HG02970 (cell line): ENCODE measurements at regions not wholly inside any gene's neighbourhood (a gene's known extent, or its start where the extent isn't known, plus 50 kb on each side); places are given as distances from the start of the nearest gene placed in this dataset.
"Not testable (repeated sequence)": the region's sequence is repeated elsewhere in the genome, so short reads cannot be mapped to it uniquely, and the experiment has no call there.

Experiments used
- ATAC-seq: cut with Tn5 transposase; IDR thresholded peaks from one replicate; pipeline ENCODE4 v1.9.1; 2021; ENCODE audit warnings: mild to moderate bottlenecking, moderate library complexity, moderate number of reproducible peaks; ENCODE audit not compliant: unreplicated experiment, low FRiP score

- ATAC-seq: no peak
Observed at GRCh38 chr10:33965795-33966581, 631.5 kb upstream of the NRP1 start.

DNA sequence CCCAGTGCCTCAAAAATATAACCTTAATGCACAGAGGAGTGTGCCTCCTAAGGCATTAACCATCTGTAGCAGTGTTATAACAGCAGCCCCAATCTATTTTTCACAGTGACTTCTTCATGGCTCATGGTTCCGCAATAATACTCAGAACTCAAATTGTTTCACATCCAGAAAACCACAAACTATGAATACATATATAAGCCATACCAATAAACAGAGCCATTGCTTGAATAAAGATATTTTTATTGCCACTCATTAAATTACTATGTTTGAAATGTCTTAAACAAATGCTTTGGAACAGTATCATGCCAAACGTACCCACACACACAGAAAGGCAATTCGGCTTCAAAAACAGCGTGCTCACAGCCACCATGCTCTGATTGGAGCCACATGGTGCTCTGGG lies 629.3 kb upstream of the NRP1 start:
- no peak for ATAC-seq

DNA sequence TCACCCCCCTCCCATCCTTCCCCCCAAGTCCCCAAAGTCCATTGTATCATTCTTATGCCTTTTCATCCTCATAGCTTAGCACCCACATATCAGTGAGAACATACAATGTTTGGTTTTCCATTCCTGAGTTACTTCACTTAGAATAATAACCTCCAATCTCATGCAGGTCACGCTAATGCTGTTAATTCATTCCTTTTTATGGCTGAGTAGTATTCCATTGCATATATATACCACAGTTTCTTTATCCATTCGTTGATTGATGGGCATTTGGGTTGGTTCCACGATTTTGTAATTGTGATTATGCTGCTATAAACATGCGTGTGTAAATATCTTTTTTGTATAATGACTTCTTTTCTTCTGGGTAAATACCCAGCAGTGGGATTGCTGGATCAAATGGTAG lies 621.9 kb upstream of the NRP1 start:
- ATAC-seq: not testable (repeated sequence)

GRCh38 chr10:33955676-33956075 lies 621.2 kb upstream of the NRP1 start:
- no peak for ATAC-seq

DNA sequence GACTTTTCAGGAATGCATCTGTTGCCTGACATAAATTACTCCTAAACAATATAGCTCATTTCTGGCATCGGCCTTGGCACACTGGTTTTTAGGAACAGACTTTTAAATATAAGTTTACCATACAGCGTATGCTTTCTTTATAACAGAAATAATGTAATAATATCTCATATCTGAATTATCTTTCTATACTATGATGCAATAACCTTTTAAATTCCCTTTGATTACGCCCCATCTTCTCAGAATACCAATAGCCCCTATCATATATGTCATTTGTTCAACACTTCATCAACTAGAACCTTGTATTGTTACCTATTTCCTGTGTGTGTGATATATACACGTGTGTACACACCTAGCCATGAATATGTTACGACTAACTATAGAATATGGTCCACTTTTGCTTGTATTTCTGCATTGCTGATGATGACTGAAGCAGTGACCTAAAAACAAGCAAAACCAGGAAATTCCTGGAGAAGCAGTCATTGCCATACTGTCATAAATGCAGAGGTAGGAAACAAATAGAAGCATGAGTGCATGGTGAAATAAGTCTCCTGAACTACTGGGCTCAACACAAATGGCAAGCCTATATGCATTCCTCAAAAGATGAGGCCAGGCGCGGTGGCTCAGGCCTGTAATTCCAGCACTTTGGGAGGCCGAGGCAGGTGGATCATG lies 618.4 kb upstream of the NRP1 start:
- ATAC-seq: no peak

DNA sequence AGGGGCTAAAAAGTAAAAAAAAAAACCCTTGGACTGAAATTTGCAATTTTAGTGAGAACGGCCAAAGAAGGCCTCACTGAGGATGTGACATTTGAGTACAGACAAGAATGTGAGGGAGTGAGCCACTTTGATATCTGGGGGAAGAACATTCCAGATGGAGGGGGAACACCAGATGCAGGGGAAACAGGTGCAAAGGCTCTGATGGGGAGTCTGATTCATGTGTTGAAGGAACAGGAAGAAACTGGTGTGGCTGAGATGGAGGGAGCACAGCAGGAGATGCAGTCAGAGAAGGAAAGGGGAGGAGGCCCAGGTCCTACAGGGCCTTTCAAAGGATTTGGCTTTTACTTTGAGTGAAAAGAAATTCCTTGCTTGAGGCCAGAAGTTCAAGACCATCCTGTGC lies 615.7 kb upstream of the NRP1 start:
- no peak for ATAC-seq

DNA sequence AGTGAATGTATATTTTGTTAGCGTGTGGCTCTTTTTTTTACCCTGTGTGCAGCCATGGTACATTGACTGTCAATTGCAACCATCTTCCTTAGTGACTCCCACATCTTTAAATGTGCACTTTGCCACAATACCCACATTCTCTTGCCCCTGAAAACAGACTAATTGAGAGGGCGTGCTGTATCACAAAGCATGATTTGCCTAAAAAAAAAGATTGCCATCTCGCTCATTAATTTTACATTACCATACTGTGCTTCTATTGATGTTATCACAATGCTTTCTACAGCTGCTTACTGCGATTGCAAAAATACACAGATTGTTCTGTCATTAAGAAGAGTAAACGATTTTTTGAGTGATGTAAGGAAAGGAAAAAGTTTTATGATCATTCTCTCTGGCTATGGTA lies 613.1 kb upstream of the NRP1 start:
- no peak for ATAC-seq

DNA sequence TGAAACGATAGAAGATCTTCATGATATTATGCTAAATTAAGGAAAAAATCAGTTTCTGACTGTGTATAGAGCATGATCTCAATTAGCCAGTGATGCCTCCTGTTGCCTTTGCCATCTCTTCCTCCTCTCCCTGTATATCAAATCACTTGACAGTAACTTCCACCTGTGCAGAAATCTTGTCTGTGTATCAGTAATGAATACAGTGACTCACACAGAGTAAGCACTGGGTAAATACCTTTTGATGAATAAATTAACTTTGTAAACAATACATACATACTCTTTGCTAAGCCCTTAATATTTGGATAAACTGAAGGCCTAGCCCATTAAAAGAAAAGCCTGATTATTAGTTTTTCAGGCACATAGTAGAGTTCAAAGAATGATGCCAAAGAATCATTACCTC lies 610.6 kb upstream of the NRP1 start:
- no peak for ATAC-seq

DNA sequence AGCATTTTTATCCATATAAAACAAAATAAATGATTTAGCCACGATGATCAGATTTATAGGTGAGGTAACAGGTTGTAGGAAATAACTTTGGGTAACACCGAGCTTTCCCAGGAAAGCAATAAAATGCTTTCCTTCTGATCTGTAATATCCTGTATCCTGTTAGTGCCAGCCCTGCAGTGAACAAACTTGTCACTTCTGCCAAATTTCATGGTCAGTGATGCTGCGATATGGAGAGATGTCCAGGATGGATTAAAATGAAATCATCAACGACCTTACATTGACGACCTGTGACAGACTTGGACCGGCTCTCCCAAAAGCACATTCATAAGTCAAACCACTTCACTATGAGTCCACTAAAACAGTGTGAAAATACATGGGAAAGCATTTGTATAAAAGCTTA lies 608.0 kb upstream of the NRP1 start:
- no peak for ATAC-seq

GRCh38 chr10:33939892-33940291 lies 605.4 kb upstream of the NRP1 start:
- ATAC-seq: no peak

- no peak for ATAC-seq
Observed at GRCh38 chr10:33939410-33939809, 604.9 kb upstream of the NRP1 start.

DNA sequence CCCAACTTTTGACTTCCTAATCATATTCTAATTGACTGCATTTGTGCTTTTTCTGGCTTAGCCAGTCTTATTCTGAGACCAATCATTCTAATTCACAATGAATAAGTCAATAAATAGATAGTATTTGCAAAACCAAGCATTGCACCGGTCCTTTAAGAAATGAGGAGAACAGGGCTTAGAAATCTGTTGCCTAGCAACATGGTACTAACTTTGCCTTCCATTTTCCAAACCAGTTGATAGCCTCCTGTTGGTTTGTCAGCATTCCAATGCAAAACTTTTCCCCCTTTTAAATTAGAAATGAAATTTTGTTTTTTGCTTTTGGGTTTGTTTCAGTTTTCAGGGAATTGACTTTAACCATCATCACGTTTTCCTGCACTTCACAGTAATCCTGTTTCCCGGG lies 603.5 kb upstream of the NRP1 start:
- ATAC-seq: no peak

DNA sequence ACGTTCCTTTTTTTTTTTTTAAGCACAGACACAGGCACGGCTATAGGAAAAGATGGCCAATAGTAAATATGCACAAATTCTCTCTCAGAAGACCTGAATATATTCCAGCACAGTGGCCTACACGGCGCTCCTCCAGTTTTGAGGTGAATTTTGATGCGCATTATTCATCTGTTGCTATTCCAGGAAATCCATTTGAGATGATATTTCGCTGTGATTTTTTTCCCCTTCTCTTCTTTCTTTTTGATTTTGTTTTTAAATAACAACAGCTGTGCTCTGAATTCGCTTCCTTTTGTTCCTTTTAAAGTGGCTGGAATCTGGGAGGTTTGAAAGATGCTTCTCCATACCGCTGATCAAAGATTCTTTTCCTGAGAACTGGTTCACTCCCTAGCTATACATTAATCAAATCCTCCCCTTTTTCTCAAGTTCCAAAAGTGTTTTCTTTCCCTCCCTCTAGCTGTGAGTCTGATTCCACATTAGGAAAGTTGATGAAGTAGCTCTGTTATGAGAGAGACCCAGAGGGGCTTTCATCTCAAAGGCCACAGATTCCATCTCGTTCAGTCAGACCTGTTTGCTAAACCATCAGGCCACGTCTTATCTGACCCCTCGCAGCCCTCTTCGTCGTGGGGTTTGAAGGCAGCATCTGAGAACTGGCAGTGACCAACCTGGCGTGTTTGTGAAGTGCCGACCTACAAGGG lies 602.7 kb upstream of the NRP1 start:
- ATAC-seq: no peak

DNA sequence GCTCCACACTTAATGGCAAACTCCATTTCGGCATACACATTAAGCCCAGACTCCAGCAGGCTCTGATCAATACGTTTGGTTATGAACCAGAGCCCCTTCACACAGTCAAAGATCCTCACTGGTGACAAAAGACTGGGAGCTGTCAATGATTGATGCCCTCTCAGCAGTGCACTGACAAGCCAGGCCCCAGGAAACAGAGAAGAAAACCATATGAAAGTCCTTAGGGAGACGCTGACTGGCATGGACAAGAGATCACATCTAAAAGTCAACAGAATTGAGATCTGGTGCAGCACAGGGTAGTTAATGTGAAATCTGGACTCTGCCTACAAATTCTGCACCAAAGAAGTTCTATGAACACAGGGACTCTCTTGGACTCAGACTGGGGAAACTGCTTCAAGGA lies 600.9 kb upstream of the NRP1 start:
- ATAC-seq: no peak

DNA sequence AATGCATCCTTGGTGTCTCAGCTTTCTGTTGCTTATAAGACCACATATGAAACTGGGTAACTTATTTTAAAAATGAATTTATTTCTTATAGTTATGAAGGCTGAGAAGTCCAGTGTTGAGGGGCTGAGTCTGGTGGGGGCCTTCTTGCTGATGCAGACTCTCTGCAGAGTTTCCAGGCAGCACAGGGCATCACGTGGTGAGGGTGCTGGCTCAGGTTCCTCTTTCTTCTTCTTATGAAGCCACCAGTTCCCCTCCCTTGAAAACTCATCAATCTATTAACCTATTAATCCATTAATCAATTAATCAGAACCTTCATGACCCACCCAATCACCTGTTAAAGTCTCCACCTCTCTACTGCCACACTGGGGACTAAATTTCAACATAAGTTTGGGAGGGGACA lies 595.6 kb upstream of the NRP1 start:
- no peak for ATAC-seq

- no peak for ATAC-seq
Observed at GRCh38 chr10:33927347-33927746, 592.9 kb upstream of the NRP1 start.

- ATAC-seq: no peak
Observed at GRCh38 chr10:33921970-33922605, 587.6 kb upstream of the NRP1 start.

- no peak for ATAC-seq
Observed at GRCh38 chr10:33920351-33920750, 585.9 kb upstream of the NRP1 start.

GRCh38 chr10:33919244-33919643 lies 584.8 kb upstream of the NRP1 start:
- ATAC-seq: no peak

DNA sequence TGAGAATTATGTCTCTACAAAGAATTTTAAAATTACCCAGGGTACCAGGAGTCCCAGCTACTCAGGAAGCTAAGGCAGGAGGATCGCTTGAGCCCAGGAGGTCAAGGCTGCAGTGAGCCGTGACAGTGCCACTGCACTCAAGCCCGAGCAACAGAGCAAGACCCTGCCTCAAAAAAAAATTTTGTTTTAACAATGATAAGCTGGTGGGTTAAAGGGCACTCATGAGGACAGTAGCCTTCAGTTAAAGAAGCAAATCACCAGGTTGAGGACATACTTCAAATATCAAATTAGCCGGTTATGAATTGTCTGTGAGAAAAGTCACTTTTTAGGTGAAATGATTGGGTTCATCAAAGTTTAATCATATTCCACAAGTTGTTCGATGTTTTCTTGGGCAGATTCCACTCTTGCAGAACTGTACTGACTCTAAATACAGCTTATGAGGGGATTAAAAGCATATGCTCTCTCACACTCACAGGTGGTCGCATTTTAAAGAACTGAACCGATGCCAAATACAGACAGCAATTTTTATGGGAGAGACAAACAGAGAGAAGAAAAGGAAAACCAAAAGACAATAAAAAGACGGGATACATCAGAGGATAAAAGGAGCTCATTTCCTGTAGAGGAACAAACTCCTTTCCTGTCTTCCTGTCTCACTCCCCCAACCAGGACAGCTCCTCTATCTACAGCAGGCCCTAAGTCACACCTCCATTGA lies 582.8 kb upstream of the NRP1 start:
- no peak for ATAC-seq

DNA sequence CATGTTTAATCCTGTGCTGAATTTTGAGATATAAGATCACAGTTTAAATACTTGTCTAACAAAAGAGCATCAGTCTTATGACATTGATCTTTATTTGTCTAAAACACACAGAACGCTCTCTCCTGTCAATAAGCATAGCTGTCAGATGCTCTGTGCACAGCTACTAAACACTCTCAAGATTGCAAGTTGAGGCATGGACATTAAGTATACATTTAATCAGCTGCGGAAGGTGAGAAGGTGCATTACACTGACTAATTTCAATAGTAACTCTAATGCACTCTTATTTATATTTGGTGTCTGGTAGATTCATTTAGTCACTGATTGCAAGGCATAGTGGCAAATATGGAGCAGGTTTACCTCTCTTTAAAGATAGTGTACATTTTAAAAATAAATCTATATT lies 580.3 kb upstream of the NRP1 start:
- ATAC-seq: no peak
